OCI-LY7 (cell line): ENCODE measurements at regions not wholly inside any gene's neighbourhood (a gene's known extent, or its start where the extent isn't known, plus 50 kb on each side); places are given as distances from the start of the nearest gene placed in this dataset.

Experiments
- BruUV-seq: library from RNA; stranded (reverse); fragments of 400-500 nt; replicated peaks from 2 replicates; lab custom pipeline; 2021; lab: Mats Ljungman, UMichigan
- CTCF ChIA-PET: fragments of 300-600 bp; sonication (Branson Sonifier 250); formaldehyde crosslinking; loops from one replicate; lab custom pipeline; 2022; ENCODE audit warnings: antibody characterized with exemption; ENCODE audit not compliant: unreplicated experiment; lab: Charles Lee
- POLR2A ChIA-PET: fragments of 300-600 bp; sonication (Branson Sonifier 250); formaldehyde crosslinking; loops from one replicate; lab custom pipeline; 2022; ENCODE audit warnings: antibody characterized with exemption; lab: Charles Lee
- DNase-seq: peaks from one replicate; pipeline ENCODE4 v3.0.0-alpha.2; 2015; ENCODE audit warnings: low spot score
- H2AFZ ChIP-seq: fragments of 200-600 bp; sonication (generic), shearing (Covaris generic); 2 replicates; pipeline ENCODE4 v1.6.1; 2014; ENCODE audit warnings: mild to moderate bottlenecking, antibody characterized with exemption, low read length, moderate library complexity
- H3K27ac ChIP-seq: fragments of 200-600 bp; sonication (generic); 2 replicates; pipeline ENCODE4 v1.5.1; 2014; ENCODE audit warnings: mixed run types, low read depth, mild to moderate bottlenecking, moderate library complexity, low read length, inconsistent platforms; ENCODE audit not compliant: poor library complexity, severe bottlenecking
- H3K36me3 ChIP-seq: fragments of 200-600 bp; sonication (generic); 2 replicates; pipeline ENCODE4 v1.6.1; 2014; ENCODE audit warnings: mild to moderate bottlenecking, antibody characterized with exemption, low read length, moderate library complexity, mixed read lengths; ENCODE audit not compliant: insufficient read depth
- H3K4me1 ChIP-seq: fragments of 200-600 bp; sonication (generic); 2 replicates; pipeline ENCODE4 v1.5.1; 2014; ENCODE audit warnings: mild to moderate bottlenecking, low read length; ENCODE audit not compliant: insufficient read depth, poor library complexity, severe bottlenecking
- H3K4me2 ChIP-seq: fragments of 200-600 bp; sonication (generic); 2 replicates; pipeline ENCODE4 v1.6.1; 2014; ENCODE audit warnings: mild to moderate bottlenecking, low read length
- H3K4me3 ChIP-seq: fragments of 200-600 bp; sonication (generic); 2 replicates; pipeline ENCODE4 v1.5.1; 2014; ENCODE audit warnings: mild to moderate bottlenecking, low read depth, low read length; ENCODE audit not compliant: poor library complexity, severe bottlenecking
- H3K79me2 ChIP-seq: fragments of 200-600 bp; sonication (generic); 2 replicates; pipeline ENCODE4 v1.6.1; 2016; ENCODE audit warnings: low read depth, mild to moderate bottlenecking, low read length, moderate library complexity, mixed read lengths; ENCODE audit not compliant: insufficient read depth
- H3K9me2 ChIP-seq: fragments of 200-600 bp; sonication (generic); 2 replicates; pipeline ENCODE4 v1.6.1; 2016; ENCODE audit warnings: mild to moderate bottlenecking, low read length, mixed read lengths; ENCODE audit not compliant: insufficient read depth
- H3K9me3 ChIP-seq: fragments of 200-600 bp; sonication (generic); 2 replicates; pipeline ENCODE4 v1.6.1; 2014; ENCODE audit warnings: mild to moderate bottlenecking, mixed run types, low read length, mixed read lengths
- H4K20me1 ChIP-seq: fragments of 200-600 bp; sonication (generic); 2 replicates; pipeline ENCODE4 v1.6.1; 2014; ENCODE audit warnings: mild to moderate bottlenecking, antibody characterized with exemption, low read length, moderate library complexity, mixed read lengths; ENCODE audit not compliant: insufficient read depth
- CTCF ChIP-seq: fragments of 200-600 bp; sonication (generic); conservative IDR thresholded peaks from 2 replicates; pipeline ENCODE4 v1.5.1; 2014; ENCODE audit warnings: mild to moderate bottlenecking, antibody characterized with exemption, low read length, moderate library complexity, mixed read lengths
- EZH2phosphoT487 ChIP-seq: fragments of 200-600 bp; sonication (generic); IDR thresholded peaks from 2 replicates; pipeline ENCODE4 v1.6.1; 2018; ENCODE audit warnings: low read depth, borderline replicate concordance, mild to moderate bottlenecking, mixed run types, antibody characterized with exemption, low read length, moderate library complexity, mixed read lengths
- intact Hi-C: fragments of 100-400 bp; cut with micrococcal nuclease; formaldehyde crosslinking; loops from one replicate; pipeline ENCODE4 v1.10.0; 2022; ENCODE audit not compliant: unreplicated experiment

GRCh38 chr3:95521396-95521795, 1293.0 kb upstream of the EPHA6 start:
- ChIA-PET POLR2A (no interaction called here), CTCF (no interaction called here)
- no peak overlapping the region for H3K27ac ChIP-seq
- no peaks in the 10 kb centered on the region for H3K79me2 ChIP-seq
- no peaks in the 10 kb centered on the region for H3K4me1 ChIP-seq
- H2AFZ ChIP-seq = no peak overlapping the region
- H3K4me2 ChIP-seq = no peak overlapping the region
- no TSS peak for BruUV-seq
- H4K20me1 ChIP-seq = no peaks in the 10 kb centered on the region
- no peaks in the 10 kb centered on the region for H3K9me3 ChIP-seq
- intact Hi-C loops = no loop called here
- no peak overlapping the region for H3K4me3 ChIP-seq
- H3K9me2 ChIP-seq = no peaks in the 10 kb centered on the region
- TF ChIP-seq EZH2phosphoT487 = no peak
- no peak for TF ChIP-seq CTCF
- H3K36me3 ChIP-seq = no peaks in the 10 kb centered on the region
- no peak for DNase-seq

GRCh38 chr3:95522449-95522848, 1291.9 kb upstream of the EPHA6 start:
- TF ChIP-seq CTCF (no peak), EZH2phosphoT487 (no peak)
- DNase-seq = no peak
- Histone ChIP-seq H3K9me3 (no peaks in the 10 kb centered on the region), H3K36me3 (no peaks in the 10 kb centered on the region), H3K27ac (no peak overlapping the region), H3K4me2 (no peak overlapping the region), H3K4me1 (no peaks in the 10 kb centered on the region), H4K20me1 (no peaks in the 10 kb centered on the region), H3K4me3 (no peak overlapping the region), H2AFZ (no peak overlapping the region), H3K79me2 (no peaks in the 10 kb centered on the region), H3K9me2 (no peaks in the 10 kb centered on the region)
- CTCF ChIA-PET = no interaction called here
- POLR2A ChIA-PET = no interaction called here
- no TSS peak for BruUV-seq
- intact Hi-C loops = no loop called here

GRCh38 chr3:95539950-95540483, 1274.4 kb upstream of the EPHA6 start:
- Histone ChIP-seq H3K9me3 (0 out of 2 replicates have a peak, but pooled peaks cover 7% of the 10 kb centered on the region), H3K4me1 (no peaks in the 10 kb centered on the region), H3K4me3 (no peak overlapping the region), H4K20me1 (no peaks in the 10 kb centered on the region), H3K9me2 (no peaks in the 10 kb centered on the region), H3K36me3 (no peaks in the 10 kb centered on the region), H3K4me2 (no peak overlapping the region), H3K79me2 (no peaks in the 10 kb centered on the region), H3K27ac (no peak overlapping the region), H2AFZ (no peak overlapping the region)
- DNase-seq = no peak
- TF ChIP-seq EZH2phosphoT487 = no peak
- no peak for TF ChIP-seq CTCF
- POLR2A ChIA-PET = no interaction called here
- intact Hi-C loops = no loop called here
- CTCF ChIA-PET = no interaction called here
- BruUV-seq = no TSS peak
